ENCODE measurements at regions not wholly inside any gene's neighbourhood (a gene's known extent, or its start where the extent isn't known, plus 50 kb on each side); places are given as distances from the start of the nearest gene placed in this dataset.
"Not testable (repeated sequence)": the region's sequence is repeated elsewhere in the genome, so short reads cannot be mapped to it uniquely, and the experiment has no call there.

- intact Hi-C loops (cut with micrococcal nuclease), result no loop called here
Measured at GRCh38 chr2:142758973-142759372, 118.5 kb upstream of the KYNU start.

DNA sequence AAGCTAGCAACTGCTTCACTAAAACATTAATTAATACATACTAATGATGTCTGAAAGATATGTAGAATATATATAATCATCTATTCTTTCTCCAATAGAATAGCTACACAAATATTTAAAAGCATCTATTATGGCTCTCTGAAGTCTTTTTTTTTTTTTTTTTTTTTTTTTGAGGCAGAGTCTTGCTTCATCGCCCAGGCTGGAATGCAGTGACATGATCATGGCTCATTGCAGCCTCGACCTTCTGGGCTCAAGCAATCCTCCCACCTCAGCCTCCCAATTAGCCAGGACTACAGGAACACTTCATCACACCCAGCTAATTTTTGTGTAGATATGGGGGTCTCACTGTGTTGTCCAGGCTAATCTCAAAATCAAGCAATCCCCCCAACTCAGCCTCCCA, 120.4 kb upstream of the KYNU start:
- intact Hi-C loops (cut with micrococcal nuclease), result no loop called here

DNA sequence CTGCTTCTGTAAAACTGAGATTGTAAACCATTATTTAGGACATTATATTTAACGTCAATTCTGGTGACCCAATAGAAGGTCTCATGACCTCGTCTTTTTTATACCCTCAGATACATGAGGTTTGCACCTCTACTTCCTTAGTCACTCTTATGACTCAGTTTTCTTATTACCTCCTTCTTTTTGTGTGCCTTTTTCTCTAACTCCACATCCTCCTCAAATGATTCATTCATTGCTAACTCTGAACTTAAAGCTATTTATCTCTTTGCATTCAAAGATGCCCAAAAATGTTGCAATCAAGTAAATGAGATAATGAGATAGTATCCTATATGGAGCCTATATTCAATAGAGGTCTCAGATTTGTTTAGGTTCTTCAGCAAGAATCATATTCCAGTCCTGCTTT, 121.0 kb upstream of the KYNU start:
- intact Hi-C loops (cut with micrococcal nuclease), result no loop called here

- intact Hi-C loops (cut with micrococcal nuclease), result no loop called here
Measured at GRCh38 chr2:142755191-142755590, 122.3 kb upstream of the KYNU start.

GRCh38 chr2:142754182-142754581, 123.3 kb upstream of the KYNU start:
- intact Hi-C loops (cut with micrococcal nuclease), result no loop called here

DNA sequence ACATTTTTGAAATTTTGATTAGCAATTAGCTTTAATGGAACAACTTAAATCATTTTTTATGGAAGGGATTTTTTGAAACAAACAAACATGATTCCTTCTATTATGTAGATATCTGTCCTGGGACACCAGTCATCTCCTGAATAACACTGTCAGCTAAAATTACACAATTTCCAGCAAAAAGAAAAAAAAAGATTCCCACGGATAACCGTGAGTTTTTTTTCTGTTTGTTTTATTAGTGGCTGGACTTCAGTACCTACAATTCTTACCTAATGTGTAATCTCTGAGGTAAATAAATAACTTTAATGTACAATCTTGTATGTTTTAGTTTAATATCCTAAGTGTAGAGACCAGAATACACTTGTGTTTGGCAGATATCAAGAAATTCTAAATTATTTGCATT, 126.6 kb upstream of the KYNU start:
- intact Hi-C loops (cut with micrococcal nuclease), result no loop called here

DNA sequence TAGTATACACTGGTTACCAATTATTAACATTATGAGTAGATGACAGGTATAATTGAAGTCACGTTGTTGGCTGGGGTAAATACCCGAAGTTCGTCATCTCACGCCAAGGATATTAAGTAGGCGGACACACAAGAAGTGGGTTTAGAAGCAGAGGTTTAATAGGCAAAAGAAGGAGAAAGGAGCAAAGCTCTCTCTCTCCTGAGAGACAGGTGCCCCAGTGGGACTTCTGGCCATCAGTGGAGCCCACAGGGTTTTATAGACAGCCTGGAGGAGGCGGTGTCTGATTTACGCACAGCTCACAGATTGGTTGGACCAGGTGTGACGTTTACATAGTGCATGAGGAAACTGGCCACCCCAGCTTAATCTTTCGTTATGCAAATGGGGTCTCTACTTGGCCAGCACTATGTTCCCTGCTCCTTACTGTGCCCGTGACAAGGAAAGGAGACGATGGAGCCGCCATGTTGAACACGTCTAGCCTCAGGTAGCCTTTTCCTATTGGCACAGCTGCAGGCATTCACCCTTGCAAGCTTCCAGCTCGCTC, 128.8 kb upstream of the KYNU start:
- intact Hi-C loops (cut with micrococcal nuclease), result no loop called here

DNA sequence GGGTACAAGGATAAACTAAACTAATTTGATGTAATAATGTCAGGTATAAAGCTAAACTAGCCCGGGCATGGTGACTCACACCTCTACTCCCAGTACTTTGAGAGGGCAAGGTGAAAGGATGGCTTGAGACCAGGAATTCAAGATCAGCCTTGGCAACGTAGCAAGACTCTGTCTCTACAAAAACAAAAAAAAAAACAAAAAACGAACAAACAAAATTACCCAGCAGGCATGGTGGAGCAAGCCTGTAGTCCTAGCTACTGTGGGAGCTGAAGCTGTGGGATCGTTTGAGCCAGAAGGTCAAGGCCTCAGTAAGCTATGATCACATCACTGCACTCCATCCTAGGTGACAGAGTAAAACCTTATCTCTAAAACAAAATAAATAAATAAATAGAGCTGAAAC, 131.8 kb upstream of the KYNU start:
- intact Hi-C loops (cut with micrococcal nuclease), result no loop called here

DNA sequence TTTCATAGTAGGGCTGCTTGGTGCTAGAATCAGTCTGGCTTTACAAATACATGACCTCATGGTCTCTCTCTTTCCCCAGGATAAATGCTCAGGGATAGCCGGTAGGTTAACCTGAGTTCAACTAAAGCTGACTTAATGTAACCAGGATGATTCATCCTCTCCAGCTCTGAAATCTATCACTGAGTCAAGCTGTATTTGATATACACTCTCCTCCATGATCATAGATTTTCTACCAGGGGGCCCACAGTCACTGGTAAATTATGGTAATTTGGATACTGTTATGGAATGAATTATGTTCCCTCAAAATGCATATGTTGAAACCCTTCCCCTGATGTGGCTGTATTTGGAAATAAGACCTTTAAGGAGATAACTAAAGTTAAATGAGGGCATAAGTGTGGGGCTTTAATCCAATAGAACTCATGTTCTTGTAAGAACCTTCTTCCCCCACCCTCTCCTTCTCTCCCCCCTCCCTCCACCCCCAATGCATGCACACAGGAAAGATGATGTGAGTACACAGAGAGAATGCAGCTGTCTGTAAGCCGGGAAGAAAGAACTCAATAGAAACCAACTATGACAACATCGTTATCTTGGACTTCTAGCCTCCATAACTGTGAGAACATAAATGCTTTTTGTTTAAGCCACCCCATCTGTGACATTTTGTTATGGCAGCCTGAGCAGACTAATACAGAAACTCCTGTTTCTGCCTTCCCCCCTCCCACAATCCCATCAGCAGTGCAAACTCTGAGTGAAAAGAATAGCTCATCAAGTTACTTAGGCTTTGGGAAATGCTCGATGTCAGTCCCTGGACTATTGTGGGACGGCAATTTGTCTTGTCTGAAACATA, 134.9 kb upstream of the KYNU start:
- intact Hi-C loops (cut with micrococcal nuclease), result no loop called here

DNA sequence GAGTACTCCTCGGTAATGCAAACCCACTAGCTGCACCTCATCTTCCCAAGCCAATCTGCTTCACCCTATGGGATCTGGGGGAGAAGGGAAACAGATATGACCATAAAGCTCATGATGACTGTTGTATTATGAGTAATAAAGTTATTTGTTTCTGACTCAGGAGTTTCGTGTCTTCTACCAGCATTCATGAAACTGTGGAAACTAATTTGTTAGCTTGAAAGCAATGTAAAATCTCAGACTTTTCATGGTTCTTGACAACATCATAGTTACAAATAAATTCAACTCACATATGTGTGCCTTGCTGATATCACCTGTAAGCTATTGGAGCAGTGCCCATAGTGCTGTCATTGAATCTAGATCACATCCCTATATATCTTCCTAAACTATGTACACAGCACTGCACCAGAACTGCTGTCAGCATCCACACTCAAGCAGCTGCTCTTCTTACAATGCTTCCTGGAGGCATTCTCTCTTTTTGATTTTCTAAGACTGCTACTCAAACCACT, 135.6 kb upstream of the KYNU start:
- intact Hi-C loops (cut with micrococcal nuclease), result no loop called here

DNA sequence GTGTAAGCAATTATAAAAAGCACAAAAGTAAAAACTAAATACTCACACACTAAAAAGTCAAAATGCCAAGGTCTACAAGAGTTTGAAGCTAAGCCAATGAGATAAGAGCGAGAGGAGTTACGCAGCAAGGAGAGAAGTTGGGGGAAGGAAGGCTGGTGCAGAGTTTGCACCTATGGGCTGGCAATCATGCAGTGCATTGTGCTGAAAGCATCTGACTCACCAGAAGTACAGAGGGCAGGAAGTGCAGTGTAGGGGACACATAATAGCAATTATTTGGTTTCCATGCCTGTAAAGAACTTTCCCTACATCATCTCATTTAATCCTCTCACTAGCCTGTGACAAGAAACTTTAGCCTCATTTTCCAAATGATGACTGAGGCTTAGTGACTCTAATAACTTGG, 142.7 kb upstream of the KYNU start:
- intact Hi-C loops (cut with micrococcal nuclease), result no loop called here

GRCh38 chr2:142734231-142734630, 143.2 kb upstream of the KYNU start:
- intact Hi-C loops (cut with micrococcal nuclease), result no loop called here

DNA sequence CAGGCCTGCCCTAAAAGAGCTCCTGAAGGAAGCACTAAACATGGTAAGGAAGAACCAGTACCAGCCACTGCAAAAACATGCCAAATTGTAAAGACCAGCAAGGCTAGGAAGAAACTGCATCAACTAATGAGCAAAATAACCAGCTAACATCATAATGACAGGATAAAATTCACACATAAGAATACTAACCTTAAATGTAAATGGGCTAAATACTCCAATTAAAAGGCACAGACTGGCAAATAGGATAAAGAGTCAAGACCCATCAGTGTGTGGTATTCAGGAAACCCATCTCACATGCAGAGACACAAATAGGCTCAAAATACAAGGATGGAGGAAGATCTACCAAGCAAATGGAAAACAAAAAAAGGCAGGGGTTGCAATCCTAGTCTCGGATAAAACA, 147.7 kb upstream of the KYNU start:
- intact Hi-C loops (cut with micrococcal nuclease), result not testable (repeated sequence)

GRCh38 chr2:142727821-142728478, 149.5 kb upstream of the KYNU start:
- intact Hi-C loops (cut with micrococcal nuclease), result not testable (repeated sequence)

- intact Hi-C loops (cut with micrococcal nuclease), result no loop called here
Measured at GRCh38 chr2:142725386-142725785, 152.1 kb upstream of the KYNU start.

GRCh38 chr2:142724713-142725349, 152.6 kb upstream of the KYNU start:
- intact Hi-C loops (cut with micrococcal nuclease), result no loop called here

DNA sequence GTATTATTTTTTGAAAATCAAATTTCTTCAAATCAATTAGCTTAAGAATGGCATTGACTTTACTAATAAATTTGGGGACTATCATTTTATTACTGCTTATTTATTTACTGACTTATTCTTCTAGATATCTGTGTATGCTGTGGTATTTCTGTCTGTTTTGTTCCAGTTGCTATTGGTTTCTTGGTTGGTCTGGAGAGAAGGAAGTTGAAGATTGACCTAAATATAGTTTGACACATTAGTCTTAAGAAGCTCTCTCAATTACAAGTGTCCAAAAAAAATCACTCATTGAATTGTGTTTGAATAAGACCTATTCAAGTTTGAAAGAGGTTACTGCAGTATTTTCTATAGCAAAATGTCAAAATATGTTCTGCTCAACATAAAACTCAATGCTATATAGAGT, 153.3 kb upstream of the KYNU start:
- intact Hi-C loops (cut with micrococcal nuclease), result no loop called here

GRCh38 chr2:142723236-142723635, 154.2 kb upstream of the KYNU start:
- intact Hi-C loops (cut with micrococcal nuclease), result no loop called here

DNA sequence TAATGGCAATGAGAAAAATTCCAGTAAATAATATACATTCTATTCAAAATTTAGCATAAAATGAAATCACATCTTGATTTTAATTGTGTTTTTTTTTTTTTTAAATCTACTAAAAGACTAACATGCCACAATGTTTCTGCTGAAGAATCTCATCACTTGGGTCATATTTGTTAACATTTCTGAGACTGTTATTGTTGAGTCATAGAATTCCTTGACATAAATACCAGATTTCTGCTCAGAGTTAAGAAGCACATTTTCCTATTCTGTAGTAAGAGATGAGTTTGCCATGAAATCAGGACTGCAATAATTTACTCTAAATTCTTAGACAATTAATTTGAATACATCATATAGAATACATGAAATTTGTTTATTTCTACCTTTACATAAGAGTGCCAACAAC, 154.9 kb upstream of the KYNU start:
- intact Hi-C loops (cut with micrococcal nuclease), result no loop called here

DNA sequence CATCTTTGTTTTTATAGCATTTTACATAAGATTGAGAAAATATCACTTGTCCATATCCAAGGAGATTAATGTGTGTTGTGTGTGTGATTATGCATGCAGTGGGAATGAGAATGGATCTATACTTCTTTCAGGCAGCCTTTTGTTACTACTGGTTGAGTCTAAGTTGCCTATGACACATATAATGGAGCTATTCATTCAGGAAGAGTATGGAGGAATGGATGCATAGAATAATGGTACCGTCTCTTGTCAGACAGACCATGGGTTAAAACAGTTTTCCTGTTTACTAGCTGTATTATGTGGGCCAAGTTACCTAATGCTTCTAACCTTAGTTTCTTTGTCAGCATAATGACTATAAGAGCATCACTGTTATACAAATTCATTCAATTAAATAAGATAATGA, 155.4 kb upstream of the KYNU start:
- intact Hi-C loops (cut with micrococcal nuclease), result no loop called here

DNA sequence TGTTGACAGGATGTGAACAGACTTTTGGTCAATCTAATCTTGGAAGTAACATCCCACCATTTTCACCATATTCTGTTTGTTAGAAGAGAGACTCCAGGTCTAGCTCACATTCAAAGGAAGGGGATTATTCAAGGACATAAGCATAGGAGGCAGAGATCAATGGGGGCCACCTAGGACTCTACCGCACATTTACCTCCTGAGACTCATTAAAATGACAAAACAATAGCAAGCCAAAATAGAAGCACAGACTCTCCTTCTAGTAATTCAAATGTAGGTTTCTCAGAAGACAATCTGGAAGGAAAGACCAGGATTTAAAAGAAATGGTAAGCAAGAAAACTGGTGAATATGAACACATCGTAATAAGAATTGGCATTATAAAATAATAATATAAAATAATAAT, 156.4 kb upstream of the KYNU start:
- intact Hi-C loops (cut with micrococcal nuclease), result no loop called here

DNA sequence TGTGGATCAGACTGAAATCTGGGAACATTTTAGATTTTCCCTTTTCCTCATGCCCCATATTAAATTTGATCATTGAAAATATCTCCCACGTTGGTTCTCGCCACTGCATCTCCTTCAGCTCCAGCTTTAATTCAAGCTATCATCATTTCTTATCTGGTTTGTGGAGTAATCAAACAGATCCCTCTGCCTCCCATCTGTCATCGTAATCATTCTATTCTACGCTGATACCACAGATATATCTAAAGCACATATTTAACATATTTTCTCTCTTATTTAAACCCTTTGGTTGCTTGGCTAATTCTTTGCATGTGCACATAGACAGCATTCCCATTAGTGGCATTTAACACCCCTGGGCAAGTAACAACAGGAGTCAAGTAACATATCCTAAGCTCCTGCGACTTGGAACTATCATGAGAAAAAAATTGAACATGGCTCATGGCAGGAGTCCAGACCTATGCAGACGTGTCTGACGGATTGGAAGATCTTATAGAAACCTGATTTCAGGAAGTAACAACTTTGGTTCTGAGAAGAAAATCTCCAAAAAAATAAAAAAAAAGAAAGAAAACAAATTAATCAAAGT, 158.8 kb upstream of the KYNU start:
- intact Hi-C loops (cut with micrococcal nuclease), result no loop called here
